Panc1 (cell line): ENCODE measurements at regions not wholly inside any gene's neighbourhood (a gene's known extent, or its start where the extent isn't known, plus 50 kb on each side); places are given as distances from the start of the nearest gene placed in this dataset.

Source experiments
- ATAC-seq: fragments of 200-7000 bp; cut with Tn5 transposase; 2 replicates; pipeline ENCODE4 v1.9.1; 2020; ENCODE audit warnings: mild to moderate bottlenecking, moderate library complexity
- BruUV-seq: library from RNA; stranded (reverse); fragments of 400-500 nt; replicated peaks from 2 replicates; lab custom pipeline; 2021; lab: Mats Ljungman, UMichigan
- CTCF ChIA-PET: fragments of 300-600 bp; sonication (Branson Sonifier 250); formaldehyde crosslinking; loops from one replicate; lab custom pipeline; 2022; ENCODE audit warnings: antibody characterized with exemption; lab: Charles Lee
- POLR2A ChIA-PET: fragments of 300-600 bp; sonication (Branson Sonifier 250); formaldehyde crosslinking; loops from one replicate; lab custom pipeline; 2022; ENCODE audit warnings: antibody characterized with exemption; lab: Charles Lee
- DNase-seq: peaks from one replicate; pipeline ENCODE4 v3.0.0-alpha.2; 2010; ENCODE audit warnings: low read depth, low spot score
- H3K27ac ChIP-seq: 2 replicates; pipeline ENCODE4 v1.5.1; 2011; ENCODE audit warnings: mild to moderate bottlenecking, low read length, inconsistent platforms
- H3K27me3 ChIP-seq: fragments of 200-500 bp; sonication (Bioruptor generic); 2 replicates; pipeline ENCODE4 v1.6.0; 2014; ENCODE audit warnings: low read length, inconsistent platforms; ENCODE audit not compliant: control insufficient read depth, insufficient read depth
- H3K36me3 ChIP-seq: fragments of 200-500 bp; sonication (Bioruptor generic); 2 replicates; pipeline ENCODE4 v1.5.1; 2014; ENCODE audit warnings: inconsistent platforms, mild to moderate bottlenecking, low read length, moderate library complexity; ENCODE audit not compliant: control insufficient read depth, insufficient read depth
- H3K4me1 ChIP-seq: 2 replicates; pipeline ENCODE4 v1.5.1; 2011; ENCODE audit warnings: inconsistent platforms, mild to moderate bottlenecking, low read length, moderate library complexity; ENCODE audit not compliant: control insufficient read depth, insufficient read depth
- H3K4me3 ChIP-seq, 2 experiments: 2 replicates each; pipeline ENCODE4 v1.5.1; 2011 to 2012; ENCODE audit warnings: low read depth in 2 of 2, low read length in 2 of 2, mild to moderate bottlenecking in 2 of 2, inconsistent platforms in 1 of 2, moderate library complexity in 1 of 2
- H3K9me3 ChIP-seq: fragments of 200-500 bp; sonication (Bioruptor generic); 2 replicates; pipeline ENCODE4 v1.5.1; 2014; ENCODE audit warnings: low read depth, mild to moderate bottlenecking, inconsistent platforms, low read length, moderate library complexity; ENCODE audit not compliant: control insufficient read depth, insufficient read depth
- CTCF ChIP-seq: fragments of 450-650 bp; IDR thresholded peaks from 2 replicates; pipeline ENCODE4 v1.5.1; 2017; ENCODE audit warnings: mild to moderate bottlenecking
- POLR2AphosphoS5 ChIP-seq: IDR thresholded peaks from 2 replicates; pipeline ENCODE4 v1.6.1; 2012; ENCODE audit warnings: mild to moderate bottlenecking, low read depth, low read length, moderate library complexity
- REST ChIP-seq, 2 experiments: IDR thresholded peaks; 2 replicates each; pipeline ENCODE4 v1.6.1; 2011 to 2012; ENCODE audit warnings: low read depth in 2 of 2, control low read depth in 1 of 2, low read length in 1 of 2, mild to moderate bottlenecking in 1 of 2, moderate library complexity in 1 of 2; ENCODE audit not compliant: insufficient read depth in 1 of 2
- SIN3A ChIP-seq: IDR thresholded peaks from 2 replicates; pipeline ENCODE4 v1.6.1; 2012; ENCODE audit warnings: low read depth, mild to moderate bottlenecking, low read length, moderate library complexity, borderline replicate concordance; ENCODE audit not compliant: insufficient read depth
- TCF7L2 ChIP-seq: IDR thresholded peaks from 2 replicates; pipeline ENCODE4 v1.6.1; 2011; ENCODE audit warnings: mild to moderate bottlenecking, low read depth, low read length, inconsistent platforms
- in situ Hi-C: cut with HindIII; loops from 2 replicates; pipeline ENCODE4 v1.10.0; 2016; ENCODE audit warnings: low sequenced_read_pairs, low pct_unique_long_range_greater_than_20kb
- intact Hi-C: fragments of 100-400 bp; cut with micrococcal nuclease; formaldehyde crosslinking; loops from one replicate; pipeline ENCODE4 v1.10.0; 2022; ENCODE audit not compliant: unreplicated experiment

GRCh38 chr5:71996789-71997188 lies 110.5 kb upstream of the MAP1B start:
- ChIA-PET POLR2A (no interaction called here), CTCF (no interaction called here)
- Histone ChIP-seq H3K27ac (no peak overlapping the region), H3K4me1 (no peaks in the 10 kb centered on the region; the same call in 1 of the 2 replicates), H3K27me3 (peaks cover 13% of the 10 kb centered on the region), H3K9me3 (no peaks in the 10 kb centered on the region), H3K36me3 (no peaks in the 10 kb centered on the region), H3K4me3 (no peak overlapping the region)
- BruUV-seq, result no TSS peak
- intact Hi-C loops (no loop called here), in situ Hi-C loops (no loop called here)
- DNase-seq, result no peak
- ATAC-seq, result no peak
- no peak for TF ChIP-seq CTCF
- no peak for TF ChIP-seq POLR2AphosphoS5
- TF ChIP-seq SIN3A, result no peak
- TF ChIP-seq REST (IDR thresholded peaks at IDR 0.05; ENCODE audit: insufficient read depth in 1 of 2, low read depth in 2 of 2, low read length in 1 of 2), result no peak
- no peak for TF ChIP-seq TCF7L2

- DNase-seq (no peak), ATAC-seq (no peak)
- no peak overlapping the region for H3K27ac ChIP-seq
- H3K36me3 ChIP-seq, result no peaks in the 10 kb centered on the region
- no peaks in the 10 kb centered on the region for H3K9me3 ChIP-seq
- no peak overlapping the region for H3K4me3 ChIP-seq
- in situ Hi-C loops, result no loop called here
- ChIA-PET POLR2A (no interaction called here), CTCF (no interaction called here)
- TF ChIP-seq REST (IDR thresholded peaks at IDR 0.05; ENCODE audit: insufficient read depth in 1 of 2, low read depth in 2 of 2, low read length in 1 of 2) (no peak), CTCF (no peak), POLR2AphosphoS5 (no peak), TCF7L2 (no peak), SIN3A (no peak)
- H3K4me1 ChIP-seq, result no peaks in the 10 kb centered on the region; the same call in 1 of the 2 replicates
- BruUV-seq, result no TSS peak
- H3K27me3 ChIP-seq, result peaks cover 12% of the 10 kb centered on the region
- intact Hi-C loops, result no loop called here
Observed at GRCh38 chr5:71998746-71999145, 108.5 kb upstream of the MAP1B start.
